GM04503 (cell line): ENCODE measurements at regions not wholly inside any gene's neighbourhood (a gene's known extent, or its start where the extent isn't known, plus 50 kb on each side); places are given as distances from the start of the nearest gene placed in this dataset.

Experiments used
- DNase-seq: peaks from one replicate; pipeline ENCODE4 v3.0.0-alpha.2; 2012; ENCODE audit warnings: low read depth

GRCh38 chr2:180739070-180739469 lies 241.3 kb upstream of the UBE2E3 start:
- no peak for DNase-seq

- DNase-seq = no peak
Measured at GRCh38 chr2:180735799-180736198, 244.6 kb upstream of the UBE2E3 start.

GRCh38 chr2:180734382-180734781 lies 246.0 kb upstream of the UBE2E3 start:
- no peak for DNase-seq

GRCh38 chr2:180733330-180733729 lies 247.1 kb upstream of the UBE2E3 start:
- DNase-seq = no peak

GRCh38 chr2:180732337-180732736 lies 248.1 kb upstream of the UBE2E3 start:
- DNase-seq = no peak

GRCh38 chr2:180730976-180731375 lies 249.4 kb upstream of the UBE2E3 start:
- DNase-seq = no peak

- peak; percentile 80 for DNase-seq
Measured at GRCh38 chr2:180728928-180729559, 251.4 kb upstream of the UBE2E3 start.

GRCh38 chr2:180723712-180724111 lies 256.7 kb upstream of the UBE2E3 start:
- DNase-seq = no peak

GRCh38 chr2:180722551-180723239 lies 257.7 kb upstream of the UBE2E3 start:
- DNase-seq = peak; percentile 68

- DNase-seq = no peak
Measured at GRCh38 chr2:180720829-180721228, 259.6 kb upstream of the UBE2E3 start.

- DNase-seq = no peak
Measured at GRCh38 chr2:180717588-180717987, 262.8 kb upstream of the UBE2E3 start.

- no peak for DNase-seq
Measured at GRCh38 chr2:180716186-180717180, 263.9 kb upstream of the UBE2E3 start.

- no peak for DNase-seq
Measured at GRCh38 chr2:180715044-180715443, 265.4 kb upstream of the UBE2E3 start.

GRCh38 chr2:180709392-180710145 lies 270.8 kb upstream of the UBE2E3 start:
- DNase-seq = no peak

- DNase-seq = peak; percentile 67
Measured at GRCh38 chr2:180707884-180708205, 272.6 kb upstream of the UBE2E3 start.

GRCh38 chr2:180707175-180707883 lies 273.1 kb upstream of the UBE2E3 start:
- no peak for DNase-seq

- DNase-seq = no peak
Measured at GRCh38 chr2:180706694-180707093, 273.7 kb upstream of the UBE2E3 start.

- DNase-seq = no peak
Measured at GRCh38 chr2:180705551-180705950, 274.9 kb upstream of the UBE2E3 start.

GRCh38 chr2:180705122-180705521 lies 275.3 kb upstream of the UBE2E3 start:
- DNase-seq = no peak

GRCh38 chr2:180699657-180700361 lies 280.6 kb upstream of the UBE2E3 start:
- DNase-seq = no peak

- no peak for DNase-seq
Measured at GRCh38 chr2:180698668-180699067, 281.7 kb upstream of the UBE2E3 start.
